H1 (cell line): ENCODE measurements at regions not wholly inside any gene's neighbourhood (a gene's known extent, or its start where the extent isn't known, plus 50 kb on each side); places are given as distances from the start of the nearest gene placed in this dataset.

Source experiments
- ATF3 ChIP-seq: IDR thresholded peaks from 2 replicates; pipeline ENCODE4 v1.6.1; 2011; ENCODE audit warnings: low read depth, mild to moderate bottlenecking, low read length; ENCODE audit not compliant: insufficient read depth
- CTCF ChIP-seq, 3 experiments: IDR thresholded peaks; 1 replicate in 2 of 3; 2 replicates in 1 of 3; pipeline versions ENCODE4 v1.5.1 to v1.6.1; 2011; ENCODE audit warnings: low read length in 3 of 3, mild to moderate bottlenecking in 3 of 3, inconsistent platforms in 2 of 3, low read depth in 1 of 3, moderate library complexity in 1 of 3; ENCODE audit not compliant: insufficient read depth in 1 of 3; ENCODE audit errors: control extremely low read depth in 1 of 3
- E2F6 ChIP-seq: IDR thresholded peaks from 2 replicates; pipeline ENCODE4 v1.6.1; 2012; ENCODE audit warnings: inconsistent platforms
- EP300 ChIP-seq, 2 experiments: IDR thresholded peaks; 1 replicate in 1 of 2; 2 replicates in 1 of 2; pipeline ENCODE4 v1.6.1; 2011 to 2012; ENCODE audit warnings: low read depth in 2 of 2, low read length in 2 of 2, mild to moderate bottlenecking in 2 of 2, borderline replicate concordance in 1 of 2, inconsistent platforms in 1 of 2, moderate library complexity in 1 of 2
- JUND ChIP-seq: IDR thresholded peaks from 2 replicates; pipeline ENCODE4 v1.6.1; 2011; ENCODE audit warnings: mild to moderate bottlenecking, improper control_type of control experiment, low read length
- SIN3A ChIP-seq, 2 experiments: IDR thresholded peaks in 1 of 2; conservative IDR thresholded peaks in 1 of 2; 2 replicates each; pipeline ENCODE4 v1.6.1; 2011 to 2012; ENCODE audit warnings: low read length in 2 of 2, improper control_type of control experiment in 1 of 2, low read depth in 1 of 2, mild to moderate bottlenecking in 1 of 2
- USF2 ChIP-seq: IDR thresholded peaks from 2 replicates; pipeline ENCODE4 v1.6.1; 2011; ENCODE audit warnings: low read length, improper control_type of control experiment

- TF ChIP-seq SIN3A (conservative IDR thresholded peaks at IDR 0.05 in 1 of 2, IDR thresholded peaks at IDR 0.05 in 1 of 2; ENCODE audit: low read depth in 1 of 2, low read length in 2 of 2) = no peak
- TF ChIP-seq CTCF (IDR thresholded peaks at IDR 0.05; ENCODE audit: control extremely low read depth in 1 of 3, insufficient read depth in 1 of 3, low read depth in 1 of 3, low read length in 3 of 3) = no peak
- TF ChIP-seq EP300 (IDR thresholded peaks at IDR 0.05; ENCODE audit: borderline replicate concordance in 1 of 2, low read depth in 2 of 2, low read length in 2 of 2) = no peak
- TF ChIP-seq USF2 = no peak
- no peak for TF ChIP-seq ATF3
- no peak for TF ChIP-seq JUND
- TF ChIP-seq E2F6 = no peak
Observed at GRCh38 chr12:33283054-33283453, 156.6 kb downstream of the SYT10 start.
